ENCODE measurements at regions not wholly inside any gene's neighbourhood (a gene's known extent, or its start where the extent isn't known, plus 50 kb on each side); places are given as distances from the start of the nearest gene placed in this dataset.

DNA sequence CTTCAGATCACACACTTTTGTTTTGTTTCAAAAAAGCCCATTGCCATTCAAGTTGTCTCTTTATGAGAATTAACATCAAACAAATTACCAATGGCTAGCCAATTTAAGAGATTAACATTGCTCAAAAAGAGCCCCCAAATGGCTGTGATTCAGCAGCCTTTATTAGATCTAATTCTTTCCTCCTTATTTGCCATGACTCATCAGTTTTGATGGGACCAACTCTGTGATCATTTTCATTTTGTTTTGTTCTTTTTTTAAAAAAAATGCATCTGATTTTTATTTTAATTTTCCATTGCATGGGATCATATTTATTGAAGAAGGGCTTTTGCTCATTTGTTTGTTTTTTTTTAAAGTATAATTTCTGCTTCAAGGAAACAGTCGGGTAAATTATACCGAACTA lies 161.6 kb upstream of the FRMPD4 start:
- Histone ChIP-seq H3K9me3 (no peaks in the 10 kb centered on the region), H3K27me3 (no peaks in the 10 kb centered on the region), H3K4me1 (no peaks in the 10 kb centered on the region), H3K36me3 (no peaks in the 10 kb centered on the region), H3K27ac (no peak overlapping the region), H3K4me3 (no peak overlapping the region)
- 84% methylated on average over 2 of the region's 2 CpGs; no CpG with 5 or more reads in 1 of the 2 donors for WGBS, 2 donors (ENCODE audit: low coverage in 1 of 2)
- no peak for ATAC-seq
- TF ChIP-seq, protein P1, sequence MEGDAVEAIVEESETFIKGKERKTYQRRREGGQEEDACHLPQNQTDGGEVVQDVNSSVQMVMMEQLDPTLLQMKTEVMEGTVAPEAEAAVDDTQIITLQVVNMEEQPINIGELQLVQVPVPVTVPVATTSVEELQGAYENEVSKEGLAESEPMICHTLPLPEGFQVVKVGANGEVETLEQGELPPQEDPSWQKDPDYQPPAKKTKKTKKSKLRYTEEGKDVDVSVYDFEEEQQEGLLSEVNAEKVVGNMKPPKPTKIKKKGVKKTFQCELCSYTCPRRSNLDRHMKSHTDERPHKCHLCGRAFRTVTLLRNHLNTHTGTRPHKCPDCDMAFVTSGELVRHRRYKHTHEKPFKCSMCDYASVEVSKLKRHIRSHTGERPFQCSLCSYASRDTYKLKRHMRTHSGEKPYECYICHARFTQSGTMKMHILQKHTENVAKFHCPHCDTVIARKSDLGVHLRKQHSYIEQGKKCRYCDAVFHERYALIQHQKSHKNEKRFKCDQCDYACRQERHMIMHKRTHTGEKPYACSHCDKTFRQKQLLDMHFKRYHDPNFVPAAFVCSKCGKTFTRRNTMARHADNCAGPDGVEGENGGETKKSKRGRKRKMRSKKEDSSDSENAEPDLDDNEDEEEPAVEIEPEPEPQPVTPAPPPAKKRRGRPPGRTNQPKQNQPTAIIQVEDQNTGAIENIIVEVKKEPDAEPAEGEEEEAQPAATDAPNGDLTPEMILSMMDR (IDR thresholded peaks at IDR 0.05) = no peak
- no peak for TF ChIP-seq EP300 (IDR thresholded peaks at IDR 0.05)
- no peak for TF ChIP-seq POLR2AphosphoS5 (IDR thresholded peaks at IDR 0.05)
- no peak for TF ChIP-seq POLR2A (IDR thresholded peaks at IDR 0.05)

DNA sequence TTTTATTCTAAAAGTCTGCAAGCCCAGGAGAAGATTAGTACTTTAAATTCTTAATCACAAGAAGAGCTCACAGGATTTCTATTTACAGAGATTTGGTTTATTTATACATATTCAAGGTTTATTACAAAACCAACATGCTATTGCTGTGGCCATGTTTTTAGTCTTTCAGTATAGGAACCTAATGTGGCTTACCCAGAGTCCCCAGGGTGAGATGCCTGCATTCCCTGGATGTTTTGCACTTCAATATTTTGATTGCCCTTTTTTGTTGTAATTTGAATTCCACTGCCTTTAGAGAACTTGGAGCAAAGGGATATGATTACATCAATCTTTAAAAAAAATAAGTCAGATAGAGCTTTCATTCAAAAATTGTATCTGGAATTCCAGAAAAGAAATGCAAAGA lies 146.0 kb upstream of the FRMPD4 start:
- H3K4me3 ChIP-seq = no peak overlapping the region
- TF ChIP-seq, protein P1 (IDR thresholded peaks at IDR 0.05) = no peak
- TF ChIP-seq POLR2AphosphoS5 (IDR thresholded peaks at IDR 0.05) = no peak
- no peak for TF ChIP-seq EP300 (IDR thresholded peaks at IDR 0.05)
- H3K4me1 ChIP-seq = no peaks in the 10 kb centered on the region
- H3K9me3 ChIP-seq = no peaks in the 10 kb centered on the region
- H3K27ac ChIP-seq = no peak overlapping the region
- H3K36me3 ChIP-seq = no peaks in the 10 kb centered on the region
- no peak for ATAC-seq
- H3K27me3 ChIP-seq = no peaks in the 10 kb centered on the region

DNA sequence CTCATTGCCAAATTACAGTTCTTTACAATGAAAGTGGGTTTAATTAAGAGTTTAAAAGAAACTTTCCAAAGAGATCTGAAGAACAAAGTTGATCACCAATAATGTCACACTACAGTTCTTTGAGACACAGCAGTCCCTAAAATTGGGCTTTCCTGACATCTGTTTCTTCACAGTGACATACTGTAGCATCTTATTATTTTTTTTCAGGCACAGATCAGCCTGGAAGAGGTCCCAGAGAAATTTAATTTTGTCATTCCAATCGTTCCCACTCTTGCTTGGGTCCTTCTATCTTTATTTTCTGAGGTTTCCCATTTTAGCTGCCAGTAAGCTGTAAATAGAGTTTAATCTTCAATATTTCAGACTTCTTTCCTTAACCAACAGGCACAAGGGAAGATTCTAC lies 143.1 kb upstream of the FRMPD4 start:
- H3K9me3 ChIP-seq = no peaks in the 10 kb centered on the region
- no peak overlapping the region for H3K27ac ChIP-seq
- no peaks in the 10 kb centered on the region for H3K27me3 ChIP-seq
- H3K4me1 ChIP-seq = no peaks in the 10 kb centered on the region
- 0 to 10% methylated on average over 1 of the region's 1 CpG for WGBS, 2 donors (ENCODE audit: low coverage in 1 of 2)
- H3K4me3 ChIP-seq = no peak overlapping the region
- no peak for ATAC-seq
- TF ChIP-seq POLR2AphosphoS5 (IDR thresholded peaks at IDR 0.05) (no peak), POLR2A (IDR thresholded peaks at IDR 0.05) (no peak), EP300 (IDR thresholded peaks at IDR 0.05) (no peak)
- TF ChIP-seq, protein P1 (IDR thresholded peaks at IDR 0.05) = no peak
- H3K36me3 ChIP-seq = no peaks in the 10 kb centered on the region

DNA sequence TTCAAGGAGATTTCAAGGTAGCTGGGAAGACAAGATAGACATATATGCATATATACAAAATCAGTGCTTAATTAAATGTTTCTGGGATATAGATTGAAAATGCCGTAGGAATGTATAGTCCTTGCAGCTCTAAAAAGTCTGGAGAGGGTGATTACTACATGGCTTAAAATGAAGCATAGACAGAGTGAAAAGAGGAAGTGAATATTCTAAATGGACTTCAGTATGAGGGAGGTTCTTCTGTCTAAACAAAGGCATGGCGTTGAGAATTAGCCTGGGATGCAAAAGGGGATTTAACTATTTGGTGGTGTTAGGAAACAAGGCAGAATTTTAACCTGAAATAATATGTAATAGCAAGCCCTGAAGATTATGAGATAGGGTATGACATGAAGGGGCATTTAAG lies 141.5 kb upstream of the FRMPD4 start:
- Histone ChIP-seq H3K27me3 (no peaks in the 10 kb centered on the region), H3K27ac (no peak overlapping the region), H3K4me1 (no peaks in the 10 kb centered on the region), H3K36me3 (no peaks in the 10 kb centered on the region), H3K4me3 (no peak overlapping the region), H3K9me3 (no peaks in the 10 kb centered on the region)
- TF ChIP-seq POLR2A (IDR thresholded peaks at IDR 0.05) = no peak
- 43 to 55% methylated on average over 2 of the region's 2 CpGs for WGBS, 2 donors (ENCODE audit: low coverage in 1 of 2)
- no peak for ATAC-seq

DNA sequence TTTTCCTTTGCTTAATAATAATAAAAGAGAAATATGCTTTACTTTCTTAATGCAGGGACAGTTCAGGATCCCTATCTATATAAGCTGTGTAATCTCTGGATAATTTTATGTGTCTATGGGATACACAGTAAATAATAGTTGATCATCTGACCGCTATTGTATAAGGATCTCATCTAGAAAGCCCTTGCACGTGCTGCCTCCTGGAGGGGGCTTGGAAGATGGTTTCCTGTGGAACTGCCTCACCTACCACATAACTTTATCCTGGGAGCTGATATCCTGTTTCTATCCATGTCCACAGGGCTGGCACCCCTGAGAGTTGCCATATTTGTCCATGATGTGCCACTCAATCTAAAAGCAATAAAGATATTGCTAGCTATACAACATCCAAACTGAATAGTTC lies 139.3 kb upstream of the FRMPD4 start:
- Histone ChIP-seq H3K36me3 (no peaks in the 10 kb centered on the region), H3K4me3 (no peak overlapping the region), H3K4me1 (no peaks in the 10 kb centered on the region), H3K27me3 (no peaks in the 10 kb centered on the region), H3K9me3 (no peaks in the 10 kb centered on the region), H3K27ac (no peak overlapping the region)
- 33% methylated on average over 2 of the region's 2 CpGs; no CpG with 5 or more reads in 1 of the 2 donors for WGBS, 2 donors (ENCODE audit: low coverage in 1 of 2)
- TF ChIP-seq EP300 (IDR thresholded peaks at IDR 0.05) (no peak), POLR2A (IDR thresholded peaks at IDR 0.05) (no peak), POLR2AphosphoS5 (IDR thresholded peaks at IDR 0.05) (no peak)
- TF ChIP-seq, protein P1 (IDR thresholded peaks at IDR 0.05) = no peak
- ATAC-seq = no peak

DNA sequence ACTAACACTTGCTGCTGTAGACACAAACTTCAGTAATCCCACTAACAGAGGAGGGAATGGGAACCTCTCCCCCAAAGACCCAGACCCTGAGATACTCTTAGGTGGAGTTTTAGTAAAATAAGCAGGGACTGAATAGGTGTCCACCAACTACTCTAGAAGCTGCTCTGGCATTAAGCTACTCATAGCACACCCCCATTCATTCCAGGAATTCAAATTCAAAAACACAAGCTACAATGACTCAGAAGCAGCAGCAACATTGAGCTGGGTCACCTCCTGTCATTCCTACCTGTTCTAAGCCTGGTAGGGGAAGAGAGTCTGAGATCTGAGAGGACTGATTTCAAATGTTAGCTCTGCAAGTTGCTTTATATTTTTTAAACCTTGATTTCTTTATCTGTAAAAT lies 135.4 kb upstream of the FRMPD4 start:
- Histone ChIP-seq H3K27ac (no peak overlapping the region), H3K36me3 (no peaks in the 10 kb centered on the region), H3K4me3 (no peak overlapping the region), H3K9me3 (no peaks in the 10 kb centered on the region), H3K4me1 (no peaks in the 10 kb centered on the region), H3K27me3 (no peaks in the 10 kb centered on the region)
- no peak for ATAC-seq
- TF ChIP-seq POLR2A (IDR thresholded peaks at IDR 0.05) = no peak
- no peak for TF ChIP-seq POLR2AphosphoS5 (IDR thresholded peaks at IDR 0.05)
- TF ChIP-seq, protein P1 (IDR thresholded peaks at IDR 0.05) = no peak
- TF ChIP-seq EP300 (IDR thresholded peaks at IDR 0.05) = no peak

Data from gastroesophageal sphincter (tissue), 4 donors.